ENCODE measurements at regions not wholly inside any gene's neighbourhood (a gene's known extent, or its start where the extent isn't known, plus 50 kb on each side); places are given as distances from the start of the nearest gene placed in this dataset.

GRCh38 chr1:198809247-198809646, 170.4 kb downstream of the PTPRC start:
- TF ChIP-seq PBX3 (IDR thresholded peaks at IDR 0.05; ENCODE audit: insufficient replicate concordance, low read depth, low read length) (no peak), SMAD1 (IDR thresholded peaks at IDR 0.05; ENCODE audit: low read depth, partially characterized antibody) (no peak), KLF5 (IDR thresholded peaks at IDR 0.05; ENCODE audit: partially characterized antibody) (no peak), FOS (IDR thresholded peaks at IDR 0.05; ENCODE audit: borderline replicate concordance, extremely low read depth, insufficient read length) (no peak), SRF (IDR thresholded peaks at IDR 0.05; ENCODE audit: low read depth in 2 of 2, low read length in 2 of 2) (no peak), CHD1 (IDR thresholded peaks at IDR 0.05; ENCODE audit: low read depth, low read length) (no peak), BHLHE40 (IDR thresholded peaks at IDR 0.05; ENCODE audit: borderline replicate concordance in 1 of 2, low read depth in 2 of 2, low read length in 1 of 2) (no peak), NKRF (conservative IDR thresholded peaks at IDR 0.05) (no peak), ASH2L (IDR thresholded peaks at IDR 0.05; ENCODE audit: borderline replicate concordance, low read depth) (no peak)
- ATAC-seq (no peak), DNase-seq (ENCODE audit: low read depth, low spot score) (no peak), FAIRE-seq (no peak)
- H4K20me1 ChIP-seq (ENCODE audit: control insufficient read depth, insufficient read depth) = no peaks in the 10 kb centered on the region
- H3K9me3 ChIP-seq (replicated peaks; ENCODE audit: control insufficient read depth, insufficient read depth, low read length) = no peaks in the 10 kb centered on the region; the same call in 2 of the 3 replicates
- no peak overlapping the region for H3K4me2 ChIP-seq (ENCODE audit: control insufficient read depth, insufficient read depth)
- in situ Hi-C loops (cut with MboI) (no loop called here), intact Hi-C loops (cut with micrococcal nuclease; ENCODE audit: unreplicated experiment) (no loop called here)
- no peak overlapping the region for H3K9ac ChIP-seq (ENCODE audit: control insufficient read depth, insufficient read depth, low read length)
- ChIA-PET RAD21 (ENCODE audit: unreplicated experiment) (interaction anchor here (1.0 to 1.1 kb wide), 2 partner anchors 75 to 109 kb away, joined by 3 read pairs; no protein-coding TSS in a partner anchor), SMC1A (ENCODE audit: uncharacterized antibody, unreplicated experiment) (interaction anchor here (1.2 to 2.9 kb wide), 2 partner anchors 10 to 12 kb away, joined by 3 to 8 read pairs; no protein-coding TSS in a partner anchor), POLR2A (no interaction called here), CTCF (interaction anchor here (1.4 kb wide), 3 partner anchors 21 to 434 kb away, joined by 3 to 4 read pairs (median 3); no protein-coding TSS in a partner anchor)
- no TSS peak for BruUV-seq (replicated peaks)
- H3K4me3 ChIP-seq = no peak overlapping the region
- H3K36me3 ChIP-seq (ENCODE audit: control insufficient read depth in 2 of 2, insufficient read depth in 2 of 2, low read length in 1 of 2) = no peaks in the 10 kb centered on the region
- H3K4me1 ChIP-seq (ENCODE audit: control insufficient read depth, insufficient read depth, low read length) = no peaks in the 10 kb centered on the region
- no peaks in the 10 kb centered on the region for H3K27me3 ChIP-seq (replicated peaks in 1 of 2; ENCODE audit: control insufficient read depth in 2 of 2, insufficient read depth in 2 of 2, low read length in 1 of 2)
- H3K79me2 ChIP-seq (ENCODE audit: control insufficient read depth, insufficient read depth, low read length) = no peaks in the 10 kb centered on the region
- H2AFZ ChIP-seq (ENCODE audit: control insufficient read depth, low read depth, low read length) = no peak overlapping the region
- 74% methylated on average over 1 of the region's 1 CpG for WGBS (ENCODE audit: insufficient coverage, insufficient replicate concordance, low lambda C conversion rate, missing lambda C conversion rate)
- no peak overlapping the region for H3K27ac ChIP-seq (ENCODE audit: control insufficient read depth, insufficient read depth)
